A673 (cell line): ENCODE measurements at regions not wholly inside any gene's neighbourhood (a gene's known extent, or its start where the extent isn't known, plus 50 kb on each side); places are given as distances from the start of the nearest gene placed in this dataset.

Experiments used
- EZH2 ChIP-seq: fragments of 200-600 bp; sonication (generic); IDR thresholded peaks from 2 replicates; pipeline ENCODE4 v1.6.1; 2017; ENCODE audit warnings: borderline replicate concordance, low read depth, mild to moderate bottlenecking, mixed read lengths, antibody characterized with exemption, low read length; ENCODE audit not compliant: poor library complexity, severe bottlenecking
- TF ChIP-seq, protein P1 (sequence below): fragments of 300-800, 200-600 bp; sonication (generic); conservative IDR thresholded peaks from 2 replicates; pipeline ENCODE4 v1.5.1; 2017; ENCODE audit warnings: low read depth, mild to moderate bottlenecking, antibody characterized with exemption, low read length, moderate library complexity, mixed read lengths

DNA sequence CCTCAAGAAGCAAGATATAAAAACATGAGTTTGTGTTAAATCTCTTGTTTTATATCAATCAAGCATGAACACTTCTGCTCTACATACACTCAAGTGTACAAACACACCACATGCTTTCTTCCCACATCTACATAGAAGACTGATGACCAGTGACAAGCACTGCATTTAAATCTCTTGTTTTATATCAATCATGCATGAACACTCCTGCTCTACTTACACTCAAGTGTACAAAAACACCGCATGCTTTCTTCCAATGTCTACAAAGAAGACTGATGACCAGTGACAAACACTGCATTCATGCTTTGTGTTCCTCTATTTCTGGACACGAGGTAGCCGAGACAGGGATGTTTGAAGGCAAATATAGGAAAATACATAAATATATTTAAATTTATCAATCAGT lies 642.0 kb upstream of the PFKP start:
- TF ChIP-seq, protein P1, sequence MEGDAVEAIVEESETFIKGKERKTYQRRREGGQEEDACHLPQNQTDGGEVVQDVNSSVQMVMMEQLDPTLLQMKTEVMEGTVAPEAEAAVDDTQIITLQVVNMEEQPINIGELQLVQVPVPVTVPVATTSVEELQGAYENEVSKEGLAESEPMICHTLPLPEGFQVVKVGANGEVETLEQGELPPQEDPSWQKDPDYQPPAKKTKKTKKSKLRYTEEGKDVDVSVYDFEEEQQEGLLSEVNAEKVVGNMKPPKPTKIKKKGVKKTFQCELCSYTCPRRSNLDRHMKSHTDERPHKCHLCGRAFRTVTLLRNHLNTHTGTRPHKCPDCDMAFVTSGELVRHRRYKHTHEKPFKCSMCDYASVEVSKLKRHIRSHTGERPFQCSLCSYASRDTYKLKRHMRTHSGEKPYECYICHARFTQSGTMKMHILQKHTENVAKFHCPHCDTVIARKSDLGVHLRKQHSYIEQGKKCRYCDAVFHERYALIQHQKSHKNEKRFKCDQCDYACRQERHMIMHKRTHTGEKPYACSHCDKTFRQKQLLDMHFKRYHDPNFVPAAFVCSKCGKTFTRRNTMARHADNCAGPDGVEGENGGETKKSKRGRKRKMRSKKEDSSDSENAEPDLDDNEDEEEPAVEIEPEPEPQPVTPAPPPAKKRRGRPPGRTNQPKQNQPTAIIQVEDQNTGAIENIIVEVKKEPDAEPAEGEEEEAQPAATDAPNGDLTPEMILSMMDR: no peak
- TF ChIP-seq EZH2: no peak
